ENCODE measurements at regions not wholly inside any gene's neighbourhood (a gene's known extent, or its start where the extent isn't known, plus 50 kb on each side); places are given as distances from the start of the nearest gene placed in this dataset.

DNA sequence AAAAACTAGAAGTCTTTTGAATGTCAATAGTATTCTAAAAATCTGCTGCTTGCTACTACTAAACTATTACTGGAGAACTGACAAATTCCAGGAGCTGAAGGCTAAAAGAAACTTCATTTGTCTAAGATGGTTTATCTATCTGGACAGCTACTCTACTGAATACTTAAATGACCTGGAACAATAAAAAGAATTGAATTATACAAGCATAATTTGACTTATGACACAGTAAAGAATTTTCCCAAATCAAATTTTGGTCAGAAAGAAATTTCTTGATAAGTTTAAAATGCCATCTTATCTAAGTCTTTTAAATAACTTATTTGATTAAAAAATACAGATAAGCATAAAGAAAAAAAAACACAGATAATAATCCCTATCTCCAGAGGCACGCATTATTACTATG, 80.2 kb upstream of the ITGA4 start:
- intact Hi-C loops (cut with DNase I): no loop called here
- TF ChIP-seq, protein P1, sequence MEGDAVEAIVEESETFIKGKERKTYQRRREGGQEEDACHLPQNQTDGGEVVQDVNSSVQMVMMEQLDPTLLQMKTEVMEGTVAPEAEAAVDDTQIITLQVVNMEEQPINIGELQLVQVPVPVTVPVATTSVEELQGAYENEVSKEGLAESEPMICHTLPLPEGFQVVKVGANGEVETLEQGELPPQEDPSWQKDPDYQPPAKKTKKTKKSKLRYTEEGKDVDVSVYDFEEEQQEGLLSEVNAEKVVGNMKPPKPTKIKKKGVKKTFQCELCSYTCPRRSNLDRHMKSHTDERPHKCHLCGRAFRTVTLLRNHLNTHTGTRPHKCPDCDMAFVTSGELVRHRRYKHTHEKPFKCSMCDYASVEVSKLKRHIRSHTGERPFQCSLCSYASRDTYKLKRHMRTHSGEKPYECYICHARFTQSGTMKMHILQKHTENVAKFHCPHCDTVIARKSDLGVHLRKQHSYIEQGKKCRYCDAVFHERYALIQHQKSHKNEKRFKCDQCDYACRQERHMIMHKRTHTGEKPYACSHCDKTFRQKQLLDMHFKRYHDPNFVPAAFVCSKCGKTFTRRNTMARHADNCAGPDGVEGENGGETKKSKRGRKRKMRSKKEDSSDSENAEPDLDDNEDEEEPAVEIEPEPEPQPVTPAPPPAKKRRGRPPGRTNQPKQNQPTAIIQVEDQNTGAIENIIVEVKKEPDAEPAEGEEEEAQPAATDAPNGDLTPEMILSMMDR (IDR thresholded peaks at IDR 0.05): no peak
- no peak overlapping the region for H3K27ac ChIP-seq
- no peaks in the 10 kb centered on the region for H3K27me3 ChIP-seq
- H3K4me3 ChIP-seq: no peak overlapping the region
- no peaks in the 10 kb centered on the region for H3K36me3 ChIP-seq
- H3K4me1 ChIP-seq: no peaks in the 10 kb centered on the region
- no peaks in the 10 kb centered on the region for H3K9me3 ChIP-seq
- DNase-seq (ENCODE audit: low spot score in 2 of 2): no peak

DNA sequence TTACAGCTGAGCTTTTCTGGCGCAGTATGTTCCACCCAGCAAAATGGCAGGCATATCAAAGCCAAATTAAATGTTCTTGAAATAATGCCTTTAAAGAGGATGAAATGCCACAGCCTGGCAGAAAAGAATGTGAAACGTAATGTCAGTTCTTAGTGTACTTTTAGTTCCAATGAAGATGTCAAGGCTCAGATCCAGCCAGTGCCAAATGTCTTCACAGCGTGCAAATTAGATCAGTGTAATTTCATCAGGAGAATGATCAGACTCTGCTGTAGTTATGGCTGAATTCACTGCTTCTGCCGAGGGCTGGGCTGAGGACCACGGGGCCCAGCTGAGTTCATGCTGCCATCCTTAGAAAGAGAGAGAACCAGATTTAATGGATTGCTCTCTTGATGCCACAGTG, 78.7 kb upstream of the ITGA4 start:
- no peaks in the 10 kb centered on the region for H3K9me3 ChIP-seq
- TF ChIP-seq, protein P1 (IDR thresholded peaks at IDR 0.05): no peak
- H3K27ac ChIP-seq: no peak overlapping the region
- no peak overlapping the region for H3K4me3 ChIP-seq
- no peaks in the 10 kb centered on the region for H3K27me3 ChIP-seq
- intact Hi-C loops (cut with DNase I): no loop called here
- H3K4me1 ChIP-seq: no peaks in the 10 kb centered on the region
- no peaks in the 10 kb centered on the region for H3K36me3 ChIP-seq
- no peak for DNase-seq (ENCODE audit: low spot score in 2 of 2)

DNA sequence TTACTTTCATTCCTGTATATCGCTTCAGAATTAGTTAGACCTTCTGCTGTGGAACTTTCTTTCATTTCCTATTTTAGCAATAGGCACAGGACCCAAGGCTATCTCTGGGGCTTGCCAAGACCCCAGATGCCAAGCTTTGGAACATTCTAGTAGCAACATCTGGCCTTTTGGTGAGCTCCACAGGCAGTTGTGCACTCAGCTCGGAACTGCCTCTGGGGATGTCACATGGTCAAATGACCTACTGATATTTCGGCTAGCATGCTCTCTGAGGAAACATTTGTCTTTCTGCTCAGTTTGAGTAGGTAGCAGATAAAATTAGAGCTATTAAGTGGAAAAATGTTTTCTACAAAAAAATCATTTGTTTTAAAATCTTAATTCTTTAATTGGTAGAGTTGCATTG, 76.6 kb upstream of the ITGA4 start:
- TF ChIP-seq, protein P1 (IDR thresholded peaks at IDR 0.05): no peak
- no peak overlapping the region for H3K4me3 ChIP-seq
- no peak overlapping the region for H3K27ac ChIP-seq
- H3K27me3 ChIP-seq: no peaks in the 10 kb centered on the region
- H3K9me3 ChIP-seq: no peaks in the 10 kb centered on the region
- DNase-seq (ENCODE audit: low spot score in 2 of 2): no peak
- no peaks in the 10 kb centered on the region for H3K36me3 ChIP-seq
- intact Hi-C loops (cut with DNase I): no loop called here
- no peaks in the 10 kb centered on the region for H3K4me1 ChIP-seq

DNA sequence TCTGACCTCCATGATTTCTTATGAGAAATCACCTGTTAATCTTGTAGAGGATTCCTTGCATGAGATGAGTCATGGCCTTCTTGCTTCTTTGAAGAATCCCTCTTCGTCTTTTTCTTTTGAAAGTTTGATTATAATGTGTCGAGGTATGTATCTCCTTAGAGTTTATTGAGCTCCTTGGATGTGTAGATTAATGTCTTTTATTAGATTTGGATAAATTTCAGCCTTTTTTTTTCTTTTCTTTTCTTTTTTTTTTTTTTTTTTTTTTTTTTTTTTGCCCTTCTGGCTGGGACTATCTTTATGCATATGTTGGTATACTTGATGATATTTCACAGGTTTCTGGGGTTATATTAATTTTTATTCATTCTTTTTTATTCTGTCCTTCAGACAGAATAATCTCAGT, 72.3 kb upstream of the ITGA4 start:
- no peaks in the 10 kb centered on the region for H3K36me3 ChIP-seq
- no peaks in the 10 kb centered on the region for H3K9me3 ChIP-seq
- H3K4me1 ChIP-seq: no peaks in the 10 kb centered on the region
- intact Hi-C loops (cut with DNase I): no loop called here
- H3K4me3 ChIP-seq: no peak overlapping the region
- TF ChIP-seq, protein P1 (IDR thresholded peaks at IDR 0.05): no peak
- H3K27me3 ChIP-seq: no peaks in the 10 kb centered on the region
- no peak for DNase-seq (ENCODE audit: low spot score in 2 of 2)
- no peak overlapping the region for H3K27ac ChIP-seq

DNA sequence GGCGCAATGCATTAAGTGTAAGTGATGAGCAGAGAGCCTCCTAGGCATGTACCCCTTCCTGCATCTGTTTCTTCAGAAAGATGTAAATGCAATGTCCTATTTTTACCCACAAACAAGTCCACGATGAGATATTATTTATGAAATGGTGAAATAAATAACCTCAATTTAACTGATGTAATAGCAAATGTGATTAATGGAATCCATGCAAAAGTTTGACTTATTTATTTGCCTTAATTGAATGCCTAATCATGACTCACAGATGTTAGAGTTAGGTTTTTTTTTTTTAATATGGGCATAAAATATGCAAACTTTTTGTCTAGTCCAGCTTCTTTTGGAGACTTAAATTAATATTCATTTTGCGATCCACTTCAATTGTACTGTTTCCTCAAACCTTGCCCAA, 67.7 kb upstream of the ITGA4 start:
- intact Hi-C loops (cut with DNase I): no loop called here
- Histone ChIP-seq H3K4me1 (no peaks in the 10 kb centered on the region), H3K9me3 (no peaks in the 10 kb centered on the region), H3K27ac (no peak overlapping the region), H3K4me3 (no peak overlapping the region), H3K36me3 (no peaks in the 10 kb centered on the region), H3K27me3 (no peaks in the 10 kb centered on the region)
- DNase-seq (ENCODE audit: low spot score in 2 of 2): no peak
- TF ChIP-seq, protein P1 (IDR thresholded peaks at IDR 0.05): no peak

DNA sequence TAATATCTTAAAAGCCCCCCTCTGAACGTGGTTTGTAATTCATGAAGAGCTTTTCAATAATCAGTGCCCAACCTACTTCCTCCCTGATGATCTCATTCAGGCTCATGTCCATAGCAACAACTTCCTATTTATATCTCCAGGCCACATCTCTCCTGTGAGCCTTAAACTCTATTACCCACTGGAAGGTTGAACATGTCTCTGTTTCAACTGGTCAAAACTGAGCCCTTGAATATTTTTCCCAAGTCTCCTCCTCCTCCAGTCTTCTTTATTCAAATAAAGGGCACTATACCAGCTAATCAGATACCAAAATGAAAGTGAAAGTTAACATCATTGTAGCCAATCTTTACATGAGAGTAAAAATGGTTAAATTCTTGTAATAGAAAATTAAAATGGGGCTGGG, 63.7 kb upstream of the ITGA4 start:
- no peak overlapping the region for H3K27ac ChIP-seq

More for the DNA sequence above, 63.7 kb upstream of the ITGA4 start:
- Histone ChIP-seq H3K9me3 (no peaks in the 10 kb centered on the region), H3K4me3 (no peak overlapping the region), H3K27me3 (no peaks in the 10 kb centered on the region), H3K4me1 (no peaks in the 10 kb centered on the region), H3K36me3 (no peaks in the 10 kb centered on the region)
- DNase-seq (ENCODE audit: low spot score in 2 of 2): no peak
- intact Hi-C loops (cut with DNase I): no loop called here
- TF ChIP-seq, protein P1 (IDR thresholded peaks at IDR 0.05): no peak

Data from ascending aorta (tissue), 2 donors.